IMR-90 (cell line): ENCODE measurements at regions not wholly inside any gene's neighbourhood (a gene's known extent, or its start where the extent isn't known, plus 50 kb on each side); places are given as distances from the start of the nearest gene placed in this dataset.

Source experiments
- BHLHE40 ChIP-seq: fragments of 150-350 bp; IDR thresholded peaks from 2 replicates; pipeline ENCODE4 v1.6.1; 2016; ENCODE audit warnings: mild to moderate bottlenecking, low read depth, low read length
- CEBPB ChIP-seq: IDR thresholded peaks from 2 replicates; pipeline ENCODE4 v1.6.1; 2012; ENCODE audit warnings: low read depth, low read length, improper control_type of control experiment
- CTCF ChIP-seq: conservative IDR thresholded peaks from 2 replicates; pipeline ENCODE4 v1.5.1; 2012; ENCODE audit warnings: mild to moderate bottlenecking, low read depth, low read length, improper control_type of control experiment
- ELK1 ChIP-seq: fragments of 150-350 bp; IDR thresholded peaks from 2 replicates; pipeline ENCODE4 v1.6.1; 2016; ENCODE audit warnings: low read depth, mild to moderate bottlenecking, low read length, moderate library complexity, borderline replicate concordance
- MAFK ChIP-seq: IDR thresholded peaks from 2 replicates; pipeline ENCODE4 v1.6.1; 2012; ENCODE audit warnings: low read depth, low read length, improper control_type of control experiment
- NFE2L2 ChIP-seq: fragments of 150-350 bp; IDR thresholded peaks from 2 replicates; pipeline ENCODE4 v1.6.1; 2016; ENCODE audit warnings: low read depth, mild to moderate bottlenecking, low read length
- POLR2A ChIP-seq: IDR thresholded peaks from 2 replicates; pipeline ENCODE4 v1.6.1; 2012; ENCODE audit warnings: mild to moderate bottlenecking, low read depth, low read length
- RAD21 ChIP-seq: IDR thresholded peaks from 2 replicates; pipeline ENCODE4 v1.6.1; 2012; ENCODE audit warnings: low read length, improper control_type of control experiment
- RFX5 ChIP-seq: IDR thresholded peaks from 2 replicates; pipeline ENCODE4 v1.8.0; 2012; ENCODE audit warnings: low read depth, mild to moderate bottlenecking, low read length, moderate library complexity
- SMC3 ChIP-seq: fragments of 150-350 bp; IDR thresholded peaks from 2 replicates; pipeline ENCODE4 v1.6.1; 2016; ENCODE audit warnings: low read depth, mild to moderate bottlenecking, antibody characterized with exemption, low read length, moderate library complexity
- USF2 ChIP-seq: fragments of 150-350 bp; IDR thresholded peaks from 2 replicates; pipeline ENCODE4 v1.6.1; 2017; ENCODE audit warnings: mild to moderate bottlenecking, antibody characterized with exemption, low read length, low read depth

GRCh38 chr3:89955156-89955555 lies 847.7 kb downstream of the EPHA3 start:
- no peak for TF ChIP-seq CEBPB
- no peak for TF ChIP-seq BHLHE40
- TF ChIP-seq POLR2A: no peak
- TF ChIP-seq CTCF: no peak
- TF ChIP-seq ELK1: no peak
- TF ChIP-seq RFX5: no peak
- TF ChIP-seq RAD21: no peak
- no peak for TF ChIP-seq SMC3
- TF ChIP-seq NFE2L2: no peak
- TF ChIP-seq USF2: no peak
- no peak for TF ChIP-seq MAFK
